ENCODE measurements at regions not wholly inside any gene's neighbourhood (a gene's known extent, or its start where the extent isn't known, plus 50 kb on each side); places are given as distances from the start of the nearest gene placed in this dataset.

DNA sequence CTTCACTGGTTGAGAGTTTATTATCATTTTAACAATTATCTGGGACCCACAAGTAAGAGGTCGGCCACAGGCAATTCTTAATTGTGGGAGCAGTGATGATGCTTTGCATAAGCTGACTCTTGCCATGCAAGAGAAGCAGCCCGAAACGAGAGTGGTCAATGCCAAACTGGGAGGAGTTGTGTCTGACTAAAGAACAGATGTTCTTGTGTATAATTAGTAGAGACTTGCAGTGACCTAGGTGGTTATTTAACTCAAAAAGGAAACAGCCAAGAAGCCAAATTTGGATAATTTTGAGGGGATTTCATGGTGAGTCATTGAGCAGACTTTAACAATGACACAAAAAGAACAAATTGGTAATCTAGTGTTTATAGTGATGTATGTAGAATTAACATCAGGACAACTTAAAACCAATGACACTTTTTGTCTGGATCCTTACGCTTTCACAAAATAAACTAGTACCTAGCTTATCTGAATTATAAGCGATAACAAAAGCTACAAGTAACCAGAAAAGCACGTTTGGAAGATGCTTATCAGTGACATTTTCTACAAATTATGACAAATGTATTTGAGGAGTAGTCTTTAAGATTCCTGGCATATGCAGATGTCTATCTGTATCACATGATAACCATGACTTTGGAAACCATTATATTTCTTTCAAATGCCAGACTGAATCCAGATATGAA, 184.7 kb upstream of the DLGAP1 start:
- DNase-seq (ENCODE audit: low spot score) = no peak

DNA sequence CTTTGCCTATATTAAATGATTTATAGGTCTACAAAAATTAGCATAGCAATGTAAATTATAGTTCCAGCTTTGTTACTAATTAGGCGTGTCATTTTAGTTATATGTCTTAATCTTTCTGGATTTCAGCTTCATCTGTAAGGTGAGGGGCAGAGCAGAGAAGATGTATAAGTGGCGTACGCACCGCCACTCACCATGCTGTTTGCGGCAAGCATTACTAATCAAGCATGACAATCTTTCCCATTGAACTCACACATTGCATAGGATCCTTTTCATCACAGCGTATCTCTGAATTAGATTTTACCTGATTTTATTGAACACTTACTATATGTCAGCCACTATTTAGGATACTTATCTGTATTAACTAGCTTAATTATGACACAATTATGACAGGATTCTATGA, 183.6 kb upstream of the DLGAP1 start:
- no peak for DNase-seq (ENCODE audit: low spot score)

DNA sequence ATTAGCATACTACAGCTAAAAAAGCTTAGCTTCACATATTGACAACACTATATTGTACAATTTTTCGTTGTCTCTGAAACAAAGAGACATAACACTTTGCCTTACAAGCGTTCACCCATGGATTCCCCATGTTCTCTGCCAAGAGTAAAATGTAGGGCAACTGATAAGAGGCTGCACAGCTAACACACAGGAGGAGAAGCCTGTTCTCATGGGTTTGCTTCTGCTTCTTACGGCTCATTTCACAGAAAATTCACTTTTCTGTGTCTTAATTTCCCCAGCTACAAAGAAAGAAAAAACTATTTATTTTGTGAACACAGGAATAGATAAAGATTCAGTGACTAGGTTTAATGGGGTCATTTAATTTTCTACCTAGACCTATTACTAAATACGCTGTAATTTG, 182.8 kb upstream of the DLGAP1 start:
- DNase-seq (ENCODE audit: low spot score) = no peak

DNA sequence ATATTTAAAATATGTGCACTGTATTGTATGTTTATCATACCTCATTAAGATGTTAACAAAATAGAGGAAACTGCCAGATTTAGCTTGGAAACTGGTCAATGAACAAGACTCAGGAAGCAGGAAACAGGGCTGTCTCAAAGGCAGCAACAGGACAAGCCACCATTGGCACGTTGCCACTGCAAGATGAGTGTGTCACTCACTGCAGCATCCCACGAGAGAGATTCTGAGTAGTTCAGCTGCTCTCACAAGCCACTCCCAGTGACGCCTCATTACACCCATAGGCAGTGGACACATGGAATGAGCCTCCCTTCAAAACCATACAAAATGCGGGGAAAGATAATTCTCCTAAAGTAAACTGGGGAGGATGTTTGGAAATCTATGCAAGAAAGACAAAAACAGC, 181.9 kb upstream of the DLGAP1 start:
- no peak for DNase-seq (ENCODE audit: low spot score)

DNA sequence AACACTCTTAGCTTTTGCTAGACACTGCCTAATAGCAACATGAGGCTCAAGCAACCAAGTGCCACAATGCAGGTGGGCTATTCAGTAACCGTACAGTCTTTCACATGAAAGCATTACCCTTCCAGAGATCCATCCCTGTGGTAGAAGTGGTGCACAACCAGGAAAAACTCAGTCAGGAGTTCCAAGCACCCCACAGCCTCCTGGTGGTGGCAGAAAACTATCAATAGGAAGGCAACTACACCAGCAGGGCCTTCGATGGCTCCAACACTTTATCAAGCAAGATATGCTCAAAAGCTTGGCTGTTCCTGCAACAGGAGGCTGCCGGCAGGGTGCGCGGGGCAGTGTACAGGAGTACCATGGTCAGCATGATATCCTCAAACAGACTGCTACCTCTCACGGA, 176.1 kb upstream of the DLGAP1 start:
- no peak for DNase-seq (ENCODE audit: low spot score)

DNA sequence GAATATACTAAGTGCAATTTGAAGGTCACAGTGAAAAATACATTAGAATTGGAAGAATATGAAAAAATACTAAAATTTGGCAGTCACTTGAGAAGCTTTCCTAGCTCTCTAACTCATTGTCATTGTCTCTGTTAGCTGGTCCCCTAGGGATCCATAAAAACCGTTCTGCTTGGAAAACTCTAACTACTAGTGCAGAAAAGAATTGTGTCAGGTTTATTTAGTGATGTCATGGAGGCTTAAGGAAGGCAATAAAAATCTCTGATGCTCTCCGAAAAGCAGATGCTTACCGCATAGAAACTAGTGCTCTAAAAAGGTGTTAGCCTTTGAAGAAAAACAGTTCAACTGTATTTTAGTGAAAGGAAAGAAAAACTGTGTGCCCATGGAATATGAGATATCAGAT, 150.1 kb upstream of the DLGAP1 start:
- DNase-seq (ENCODE audit: low spot score) = no peak

DNA sequence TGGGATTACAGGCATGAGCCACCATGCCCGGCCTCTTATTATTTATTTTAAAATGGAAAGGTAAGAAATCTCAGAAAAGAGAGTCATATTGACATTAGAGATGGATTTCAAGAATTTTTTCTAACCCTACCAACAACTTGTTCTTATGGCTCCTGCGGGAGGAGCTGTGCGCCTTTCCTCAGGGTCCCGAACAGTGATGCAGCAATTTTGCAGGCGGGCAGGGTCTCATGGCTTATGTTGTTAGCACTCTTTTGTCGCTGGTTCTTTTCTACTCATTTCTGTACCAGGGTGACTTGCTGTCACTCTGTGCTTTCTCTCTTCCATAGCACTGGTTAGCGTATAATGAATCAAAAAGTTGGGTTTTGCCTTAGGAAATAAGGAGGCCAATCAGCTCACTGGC, 148.8 kb upstream of the DLGAP1 start:
- DNase-seq (ENCODE audit: low spot score) = no peak

DNA sequence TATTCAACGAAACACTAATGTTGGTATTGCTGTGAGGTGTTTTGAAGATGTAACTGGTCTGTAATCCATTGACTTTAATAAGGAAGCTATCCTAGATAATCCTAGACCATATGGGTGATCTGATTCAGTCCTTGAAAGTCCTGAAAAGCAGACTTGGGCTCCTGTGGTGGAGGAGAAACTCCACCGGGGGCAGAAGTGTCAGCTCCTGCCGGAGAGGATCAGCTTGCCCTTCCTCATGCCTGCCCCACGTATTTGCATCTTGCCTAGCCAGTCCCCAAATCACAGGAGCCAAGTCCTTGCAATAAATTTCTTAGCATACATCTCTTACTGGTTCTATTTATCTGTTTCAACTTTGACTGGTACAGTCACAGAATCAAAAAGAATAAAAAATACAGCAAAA, 144.2 kb upstream of the DLGAP1 start:
- DNase-seq (ENCODE audit: low spot score) = no peak

DNA sequence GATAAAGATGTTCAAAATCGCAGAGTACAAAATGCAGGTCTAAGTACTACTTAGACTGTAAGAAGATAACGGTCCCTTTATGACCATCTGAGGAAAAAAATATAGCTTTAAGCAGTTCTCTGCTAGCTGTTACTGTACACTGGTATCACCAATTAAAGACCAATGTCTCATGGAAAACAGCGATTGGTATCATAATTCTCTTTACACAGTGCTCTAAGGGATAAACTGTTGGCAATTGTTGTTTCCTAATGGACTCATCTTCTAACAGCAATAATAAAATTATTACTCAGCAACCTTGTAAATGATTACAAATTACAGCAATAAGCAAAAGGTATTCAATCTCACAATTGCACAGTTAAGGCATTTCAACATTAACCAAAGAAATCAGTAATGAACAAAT, 142.2 kb upstream of the DLGAP1 start:
- DNase-seq (ENCODE audit: low spot score) = no peak

DNA sequence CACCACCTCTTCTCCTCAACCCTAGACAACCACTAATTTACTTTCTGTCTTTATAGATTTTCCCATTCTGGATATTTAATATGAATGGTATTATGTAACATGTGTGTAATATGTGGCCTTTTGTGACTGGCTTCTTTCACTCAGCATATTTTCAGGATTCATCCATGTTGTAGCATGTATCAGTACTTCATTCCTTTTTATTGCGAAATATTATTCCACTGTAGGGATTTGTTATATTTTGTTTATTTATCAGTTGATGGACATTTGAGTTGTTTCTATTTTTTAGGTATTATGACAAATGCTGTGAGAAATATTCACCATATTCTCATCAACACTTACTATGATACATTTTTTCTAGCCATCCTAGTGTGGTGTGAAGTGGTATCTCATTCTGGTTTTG, 138.8 kb upstream of the DLGAP1 start:
- DNase-seq (ENCODE audit: low spot score) = no peak

DNA sequence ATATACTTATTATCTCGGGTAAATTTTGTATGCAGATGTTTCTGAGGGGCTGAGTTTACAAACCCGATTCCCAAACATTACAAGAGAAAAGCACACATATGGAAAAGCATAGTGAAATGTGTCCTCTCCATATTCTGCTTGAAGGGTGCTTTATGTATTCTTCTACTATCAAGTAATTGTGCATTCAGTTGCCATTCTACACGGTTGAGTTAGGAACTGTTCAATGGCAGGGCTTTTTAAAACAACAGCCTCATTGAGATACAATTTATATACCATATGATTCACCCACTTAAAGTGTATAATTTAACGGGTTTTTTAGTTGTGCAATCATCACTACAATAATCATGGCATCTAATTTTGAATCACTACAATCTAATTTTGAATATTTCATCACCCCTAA, 138.4 kb upstream of the DLGAP1 start:
- no peak for DNase-seq (ENCODE audit: low spot score)

DNA sequence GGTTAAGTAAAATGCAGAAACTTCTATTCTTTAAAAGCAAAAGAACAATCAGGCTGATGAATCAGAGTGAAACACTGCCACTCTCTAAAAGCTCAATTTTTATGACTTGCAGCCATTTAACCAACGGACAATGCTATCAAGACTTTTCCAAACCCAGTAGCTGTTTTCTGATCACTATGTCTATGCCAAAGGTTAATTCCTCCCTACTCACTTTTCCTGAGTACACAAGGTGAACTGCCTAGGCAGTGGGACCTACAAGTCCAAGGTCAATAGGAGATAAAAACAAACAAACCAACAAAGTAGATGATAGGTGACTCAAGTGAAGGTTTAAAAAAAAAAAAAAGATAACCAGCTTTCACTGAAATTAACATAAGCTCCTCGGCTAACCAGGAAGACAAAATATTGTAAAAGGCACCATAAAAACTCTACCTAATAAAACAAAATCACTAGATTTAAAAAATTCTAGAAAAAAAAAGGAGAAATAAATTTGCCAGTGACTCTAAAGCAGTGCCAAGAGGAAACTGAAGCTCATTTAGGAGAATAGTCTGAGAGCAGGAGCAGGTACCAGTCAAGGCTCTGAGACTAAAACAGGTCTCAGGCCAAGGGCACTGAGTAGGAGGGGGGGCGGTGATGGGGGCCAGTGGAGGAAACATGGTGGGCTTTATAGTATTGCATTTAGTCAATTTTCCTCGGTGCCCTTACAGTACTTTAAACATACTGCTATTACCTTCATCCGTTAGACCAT, 134.1 kb upstream of the DLGAP1 start:
- DNase-seq (ENCODE audit: low spot score) = no peak

DNA sequence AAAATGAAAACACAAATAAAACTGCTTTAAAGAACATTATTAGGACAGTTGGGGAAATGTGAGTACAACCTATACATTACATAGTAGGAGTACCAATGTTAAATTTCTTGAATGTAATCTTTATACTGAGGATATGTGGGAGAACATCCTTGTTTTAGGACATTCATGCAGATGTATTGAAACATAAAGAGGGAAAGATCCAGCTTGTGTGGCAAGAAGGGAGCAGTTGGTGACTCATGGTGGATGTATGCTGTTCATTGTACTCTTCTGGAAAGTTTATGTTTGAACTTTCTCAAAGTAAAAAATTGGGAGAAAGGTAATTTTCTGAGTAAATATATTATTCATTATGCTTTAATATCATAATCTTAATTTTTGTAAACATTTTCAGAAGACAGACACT, 132.1 kb upstream of the DLGAP1 start:
- no peak for DNase-seq (ENCODE audit: low spot score)

DNA sequence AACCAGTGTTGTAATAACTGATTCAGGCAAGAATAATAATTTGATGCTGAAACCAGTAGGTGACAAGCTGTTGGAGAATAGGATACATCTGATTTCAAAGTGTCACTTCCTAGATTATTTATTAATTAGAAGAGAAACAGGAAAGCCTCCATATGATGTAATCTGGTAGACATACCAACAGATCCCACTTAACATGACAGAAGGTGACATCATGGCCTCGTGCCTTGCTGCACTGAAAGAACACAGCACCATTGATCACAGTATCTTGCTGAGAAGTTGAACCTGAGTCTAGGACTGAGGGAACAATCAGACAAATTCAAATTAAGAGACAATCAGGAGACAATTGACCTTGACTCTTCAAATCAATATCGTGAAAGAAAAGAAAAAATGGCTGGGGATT, 131.6 kb upstream of the DLGAP1 start:
- DNase-seq (ENCODE audit: low spot score) = no peak

DNA sequence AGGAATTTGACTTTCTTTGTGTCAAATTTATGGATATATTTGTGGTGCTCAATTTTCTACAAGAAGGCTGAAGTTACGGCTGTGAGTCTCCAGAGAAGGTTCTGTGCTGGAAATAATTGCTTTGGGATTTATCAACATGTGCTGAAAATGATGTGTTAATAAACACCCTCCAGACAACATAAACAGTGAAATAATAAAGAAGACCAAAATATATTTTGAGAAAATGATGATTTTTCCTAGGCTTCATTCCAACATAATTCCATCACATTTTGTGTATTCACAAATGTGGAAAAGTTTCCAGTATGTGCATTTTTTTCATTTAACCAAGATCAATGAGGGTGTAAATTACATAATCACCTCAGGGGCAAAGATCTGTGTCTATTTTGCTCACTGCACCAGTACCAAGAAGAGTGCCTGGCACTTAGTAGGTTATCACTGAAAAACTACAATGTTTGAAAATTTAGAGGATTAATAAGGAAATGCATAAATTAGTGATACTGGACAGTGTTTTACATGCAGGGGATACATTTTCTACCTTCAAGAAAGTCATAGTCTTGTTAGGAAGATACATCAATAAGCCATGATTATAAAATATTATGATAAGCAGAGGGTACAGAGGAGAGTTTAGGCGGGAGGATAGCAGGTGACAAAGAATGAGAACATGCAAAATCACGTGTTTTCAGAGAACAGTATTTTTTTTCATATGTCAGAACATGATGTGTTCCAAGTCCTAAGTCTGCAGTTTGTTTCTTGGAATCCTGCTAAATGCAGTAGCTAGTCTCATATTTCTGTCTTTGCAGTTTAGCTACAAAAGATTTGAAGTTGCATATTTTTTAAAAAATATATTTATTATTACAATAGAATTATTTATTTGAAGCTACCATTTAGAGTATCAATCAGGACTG, 127.6 kb upstream of the DLGAP1 start:
- DNase-seq (ENCODE audit: low spot score) = no peak

DNA sequence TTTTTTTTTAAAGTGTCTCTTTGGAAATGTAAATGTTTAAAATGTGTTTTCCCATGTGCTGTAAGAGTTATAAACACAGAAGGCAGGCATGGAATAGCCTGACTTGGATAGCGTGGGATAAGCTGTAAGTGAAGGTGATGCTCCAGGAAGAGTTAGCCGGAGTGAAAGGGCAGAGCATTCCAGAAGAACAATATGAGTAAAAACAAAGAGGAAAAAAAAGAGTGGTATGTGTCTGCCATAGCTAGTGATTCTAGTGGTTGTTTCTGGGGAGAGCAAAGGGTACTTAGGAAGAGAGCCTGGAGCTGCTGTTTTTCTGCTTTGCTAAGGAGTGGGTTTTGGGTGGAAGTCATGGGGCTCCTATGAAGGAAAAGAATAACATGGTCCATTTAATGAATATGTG, 126.9 kb upstream of the DLGAP1 start:
- DNase-seq (ENCODE audit: low spot score) = no peak

DNA sequence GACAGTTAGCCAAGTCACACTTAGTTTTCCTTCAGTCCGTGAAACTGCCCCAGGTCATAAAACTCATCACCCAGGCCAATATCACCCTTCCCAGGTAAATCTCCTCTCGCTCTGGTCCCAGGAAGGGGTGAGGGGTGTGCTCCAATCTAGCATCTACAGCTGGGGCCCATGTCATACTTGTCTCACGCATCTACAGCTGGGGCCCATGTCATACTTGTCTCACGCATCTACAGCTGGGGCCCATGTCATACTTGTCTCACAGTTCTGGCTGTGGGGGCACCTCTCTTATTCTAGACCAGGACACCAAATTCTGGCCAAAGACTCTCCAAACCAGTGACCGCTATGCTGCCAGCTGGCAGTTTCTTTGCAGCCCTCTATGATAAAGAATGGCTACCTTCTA, 123.3 kb upstream of the DLGAP1 start:
- DNase-seq (ENCODE audit: low spot score) = no peak

DNA sequence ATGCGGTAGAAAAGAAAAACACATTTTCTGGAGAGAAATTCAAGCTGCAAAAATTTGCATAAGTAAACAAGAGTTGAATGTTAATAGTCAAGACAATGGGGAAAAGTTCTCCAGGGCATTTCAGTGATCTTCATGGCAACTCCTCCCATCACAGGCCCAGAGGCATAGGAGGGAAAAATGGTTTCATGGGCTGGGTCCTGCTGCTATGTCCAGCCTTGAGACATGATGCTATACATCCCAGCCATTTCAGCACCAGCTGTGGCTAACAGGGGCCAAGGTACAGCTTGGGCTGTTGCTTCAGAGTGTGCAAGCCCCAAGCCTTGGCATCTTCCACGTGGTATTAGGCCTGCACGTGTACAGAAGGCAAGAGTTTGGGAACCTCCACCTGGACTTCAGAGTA, 118.6 kb upstream of the DLGAP1 start:
- no peak for DNase-seq (ENCODE audit: low spot score)

DNA sequence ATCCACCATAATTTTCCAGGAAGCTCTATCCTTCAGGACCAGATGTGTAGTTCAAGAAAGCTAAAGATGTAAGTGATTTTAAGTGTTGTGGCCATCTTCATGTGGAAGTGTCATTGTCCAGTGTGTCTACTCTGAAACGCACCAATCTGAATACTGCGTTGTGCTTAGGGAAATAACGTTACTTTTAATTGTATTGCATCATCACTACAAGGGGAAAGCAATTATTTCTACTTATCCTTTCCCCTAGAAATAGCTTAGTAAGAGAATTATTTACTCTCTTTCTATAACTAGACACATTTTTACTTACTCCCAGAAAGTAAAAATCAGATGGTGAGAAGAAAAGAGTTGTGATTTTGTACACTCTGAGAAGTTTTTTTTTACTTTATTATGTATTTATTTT, 102.4 kb upstream of the DLGAP1 start:
- no peak for DNase-seq (ENCODE audit: low spot score)

DNA sequence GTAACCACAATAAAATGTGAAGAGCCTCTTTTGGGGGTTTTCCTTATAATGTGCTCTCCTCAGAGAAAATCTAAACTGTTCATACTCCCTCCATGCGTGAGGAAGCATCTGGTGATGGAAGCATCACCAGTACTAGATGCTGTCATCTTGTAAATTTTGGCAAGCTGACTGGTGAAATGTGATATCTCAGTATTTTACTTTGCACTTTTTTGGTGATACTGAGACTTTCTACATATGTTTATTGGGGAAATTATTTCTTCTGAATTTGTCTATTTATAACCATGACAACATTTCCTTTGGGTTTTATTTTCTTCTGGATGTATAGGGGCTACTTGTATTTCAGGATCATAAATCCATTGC, 95.9 kb upstream of the DLGAP1 start:
- no peak for DNase-seq (ENCODE audit: low spot score)

DNA sequence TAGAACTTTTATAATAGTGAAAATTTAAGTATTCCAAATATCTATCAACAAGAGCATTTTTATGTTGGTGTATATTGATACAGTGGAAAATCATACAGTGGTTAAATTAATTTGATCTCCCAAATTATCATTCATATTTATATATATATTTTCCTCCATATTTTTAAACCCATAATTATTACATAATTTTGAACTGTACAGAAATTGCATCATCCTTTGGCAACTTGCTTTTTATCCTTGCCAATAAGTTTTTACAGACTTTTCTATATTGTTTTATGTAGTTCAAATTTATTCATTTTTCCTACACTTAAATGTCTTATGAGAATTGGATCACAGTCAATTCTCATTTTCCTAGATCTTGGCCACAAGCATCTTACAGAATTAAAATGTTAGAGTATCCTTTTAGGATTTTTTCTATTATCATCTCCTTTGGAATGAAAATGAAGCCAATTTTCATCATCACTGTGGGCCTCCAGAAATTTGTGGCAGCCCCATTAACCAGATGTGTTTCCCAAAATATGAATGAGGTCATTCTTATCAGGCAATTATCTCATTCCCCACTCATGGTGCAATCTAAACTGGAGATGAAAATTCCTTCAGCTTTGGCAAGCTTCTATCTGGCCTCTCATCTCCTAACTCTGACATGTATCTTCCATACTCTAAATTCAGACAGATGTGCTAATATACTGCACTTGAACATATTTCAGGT, 94.2 kb upstream of the DLGAP1 start:
- DNase-seq (ENCODE audit: low spot score) = no peak

DNA sequence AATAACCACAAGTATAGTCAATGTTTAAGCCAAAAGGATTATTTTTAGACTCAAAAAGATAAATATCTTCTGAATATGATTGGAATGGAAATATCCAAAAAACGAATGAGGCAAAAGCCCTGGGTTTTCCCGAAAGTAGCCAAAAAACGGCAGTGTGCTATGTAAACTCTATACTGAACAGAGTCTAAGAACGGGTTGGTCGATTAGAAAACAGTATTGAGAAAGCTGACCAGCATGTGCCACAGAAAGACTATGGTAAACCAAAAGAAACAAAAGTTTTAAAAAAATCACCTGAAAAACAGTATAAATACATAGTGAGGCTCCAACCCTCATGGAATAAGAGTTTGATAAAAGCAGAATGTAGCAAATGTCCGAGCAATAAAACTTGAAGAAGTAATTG, 92.0 kb upstream of the DLGAP1 start:
- DNase-seq (ENCODE audit: low spot score) = no peak

DNA sequence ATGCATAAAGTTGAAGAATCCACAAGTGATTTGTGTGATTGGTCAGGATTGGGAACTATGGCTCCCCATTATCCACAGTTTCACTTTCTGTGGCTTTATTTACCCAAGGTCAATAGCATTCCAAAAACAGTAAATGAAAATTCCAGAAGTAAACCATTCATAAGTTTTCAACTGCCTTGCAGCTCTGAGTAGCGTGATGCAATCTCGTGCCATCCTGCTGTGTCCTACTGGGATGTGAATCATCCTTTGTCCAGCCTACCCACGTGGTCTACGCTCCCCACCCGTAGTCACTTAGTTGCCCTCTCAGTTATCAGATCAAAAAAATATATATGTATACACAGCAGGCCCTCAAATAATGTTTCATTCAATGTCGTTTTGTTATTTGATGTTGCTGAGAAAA, 89.0 kb upstream of the DLGAP1 start:
- DNase-seq (ENCODE audit: low spot score) = no peak

Data from HuH-7.5 (cell line).